Smooth muscle cell (in vitro differentiated cells): ENCODE measurements at regions not wholly inside any gene's neighbourhood (a gene's known extent, or its start where the extent isn't known, plus 50 kb on each side); places are given as distances from the start of the nearest gene placed in this dataset.

Source experiments
- DNase-seq: peaks from one replicate; lab custom pipeline; 2025; ENCODE audit not compliant: unreplicated experiment; lab: John Stamatoyannopoulos, UW
- H2AFZ ChIP-seq: fragments of 200-600 bp; sonication (generic); 2 replicates; pipeline ENCODE4 v1.6.0; 2016; ENCODE audit warnings: antibody characterized with exemption, low read depth, mild to moderate bottlenecking
- H3F3A ChIP-seq: fragments of 200-600 bp; sonication (generic); 2 replicates; pipeline ENCODE4 v1.6.0; 2017; ENCODE audit warnings: antibody characterized with exemption, low read depth
- H3K27ac ChIP-seq: fragments of 200-600 bp; sonication (generic); 2 replicates; pipeline ENCODE4 v1.5.1; 2016; ENCODE audit warnings: low read depth, mild to moderate bottlenecking
- H3K27me3 ChIP-seq: fragments of 200-600 bp; sonication (generic); 2 replicates; pipeline ENCODE4 v1.6.1; 2016; ENCODE audit warnings: low read depth, mild to moderate bottlenecking
- H3K36me3 ChIP-seq: fragments of 200-600 bp; sonication (generic); 2 replicates; pipeline ENCODE4 v1.5.1; 2016; ENCODE audit warnings: low read depth
- H3K4me1 ChIP-seq: fragments of 200-600 bp; sonication (generic); 2 replicates; pipeline ENCODE4 v1.5.1; 2016; ENCODE audit warnings: low read depth
- H3K4me2 ChIP-seq: fragments of 200-600 bp; sonication (generic); 2 replicates; pipeline ENCODE4 v1.6.0; 2016; ENCODE audit warnings: mild to moderate bottlenecking
- H3K4me3 ChIP-seq: fragments of 200-600 bp; sonication (generic); 2 replicates; pipeline ENCODE4 v1.5.1; 2016; ENCODE audit warnings: mild to moderate bottlenecking
- H3K79me2 ChIP-seq: fragments of 200-600 bp; sonication (generic); 2 replicates; pipeline ENCODE4 v1.6.0; 2016; ENCODE audit warnings: low read depth, mild to moderate bottlenecking
- H3K9ac ChIP-seq: fragments of 200-600 bp; sonication (generic); 2 replicates; pipeline ENCODE4 v1.6.0; 2016; ENCODE audit warnings: low read depth
- H3K9me3 ChIP-seq: fragments of 200-600 bp; sonication (generic); replicated peaks from 2 replicates; pipeline ENCODE4 v1.5.1; 2016; ENCODE audit warnings: low read depth
- H4K20me1 ChIP-seq: fragments of 200-600 bp; sonication (generic); 2 replicates; pipeline ENCODE4 v1.6.0; 2016; ENCODE audit warnings: low read depth
- CTCF ChIP-seq: fragments of 200-600 bp; sonication (generic); IDR thresholded peaks from 2 replicates; pipeline ENCODE4 v1.5.1; 2017; ENCODE audit warnings: borderline replicate concordance, mild to moderate bottlenecking, antibody characterized with exemption; ENCODE audit not compliant: insufficient read depth, poor library complexity, severe bottlenecking
- WGBS: methylation state at CpG from one replicate; pipeline ENCODE4 v1.1.7; 2016; ENCODE audit warnings: low lambda C conversion rate; 5-methylcytosine and 5-hydroxymethylcytosine counted together

GRCh38 chr6:2517401-2517800 lies 233.3 kb downstream of the MYLK4 start:
- Histone ChIP-seq H3K36me3 (no peaks in the 10 kb centered on the region), H3K79me2 (no peaks in the 10 kb centered on the region), H3K4me1 (no peaks in the 10 kb centered on the region), H3K4me2 (no peak overlapping the region), H3K9ac (no peak overlapping the region), H3K9me3 (peaks cover 8% of the 10 kb centered on the region), H3F3A (no peaks in the 10 kb centered on the region), H3K27ac (no peak overlapping the region), H3K4me3 (no peak overlapping the region), H4K20me1 (no peaks in the 10 kb centered on the region), H2AFZ (no peak overlapping the region), H3K27me3 (no peaks in the 10 kb centered on the region)
- no peak for DNase-seq
- 88% methylated on average over 3 of the region's 3 CpGs for WGBS
- TF ChIP-seq CTCF = no peak

- no peaks in the 10 kb centered on the region for H3K27me3 ChIP-seq
- TF ChIP-seq CTCF = no peak
- no peak overlapping the region for H3K27ac ChIP-seq
- WGBS = 87% methylated on average over 6 of the region's 6 CpGs
- peaks cover 8% of the 10 kb centered on the region for H3K9me3 ChIP-seq
- no peaks in the 10 kb centered on the region for H3K36me3 ChIP-seq
- H3K4me1 ChIP-seq = no peaks in the 10 kb centered on the region
- no peak for DNase-seq
- H2AFZ ChIP-seq = no peak overlapping the region
- no peak overlapping the region for H3K9ac ChIP-seq
- no peaks in the 10 kb centered on the region for H3F3A ChIP-seq
- no peak overlapping the region for H3K4me2 ChIP-seq
- no peaks in the 10 kb centered on the region for H4K20me1 ChIP-seq
- H3K79me2 ChIP-seq = no peaks in the 10 kb centered on the region
- no peak overlapping the region for H3K4me3 ChIP-seq
Measured at GRCh38 chr6:2516059-2516458, 234.7 kb downstream of the MYLK4 start.

- Histone ChIP-seq H3K27ac (no peak overlapping the region), H3K4me2 (no peak overlapping the region), H3K36me3 (no peaks in the 10 kb centered on the region), H3K4me3 (no peak overlapping the region), H3K9me3 (peaks cover 8% of the 10 kb centered on the region), H3K4me1 (no peaks in the 10 kb centered on the region), H2AFZ (no peak overlapping the region), H3F3A (no peaks in the 10 kb centered on the region), H3K27me3 (no peaks in the 10 kb centered on the region), H3K79me2 (no peaks in the 10 kb centered on the region), H4K20me1 (no peaks in the 10 kb centered on the region), H3K9ac (no peak overlapping the region)
- no peak for DNase-seq
- WGBS = 74% methylated on average over 15 of the region's 15 CpGs
- TF ChIP-seq CTCF = no peak
Measured at GRCh38 chr6:2514965-2515543, 235.7 kb downstream of the MYLK4 start.

- Histone ChIP-seq H3K4me1 (no peaks in the 10 kb centered on the region), H3K9ac (no peak overlapping the region), H4K20me1 (no peaks in the 10 kb centered on the region), H3K79me2 (no peaks in the 10 kb centered on the region), H3K4me3 (no peak overlapping the region), H3K27me3 (no peaks in the 10 kb centered on the region), H2AFZ (no peak overlapping the region), H3F3A (no peaks in the 10 kb centered on the region), H3K4me2 (no peak overlapping the region), H3K27ac (no peak overlapping the region), H3K36me3 (no peaks in the 10 kb centered on the region), H3K9me3 (no peaks in the 10 kb centered on the region)
- 89% methylated on average over 5 of the region's 5 CpGs for WGBS
- no peak for DNase-seq
- no peak for TF ChIP-seq CTCF
Measured at GRCh38 chr6:2512802-2513201, 237.9 kb downstream of the MYLK4 start.
